Effector memory CD4-positive, alpha-beta T cell (primary cell): ENCODE measurements at regions not wholly inside any gene's neighbourhood (a gene's known extent, or its start where the extent isn't known, plus 50 kb on each side); places are given as distances from the start of the nearest gene placed in this dataset.

ENCODE experiments used
- DNase-seq, 3 donors: peaks; one replicate each; pipeline ENCODE4 v3.0.0-alpha.2; 2020
- H3K27ac ChIP-seq: 2 replicates; pipeline ENCODE4 v1.7.0; 2013; ENCODE audit warnings: mild to moderate bottlenecking, low read length, moderate library complexity; ENCODE audit not compliant: insufficient read depth, poor library complexity, severe bottlenecking
- H3K27me3 ChIP-seq: replicated peaks from 2 replicates; pipeline ENCODE4 v1.7.0; 2013; ENCODE audit warnings: mild to moderate bottlenecking, low read length; ENCODE audit not compliant: insufficient read depth, control insufficient read depth, poor library complexity, severe bottlenecking
- H3K36me3 ChIP-seq: 2 replicates; pipeline ENCODE4 v1.7.0; 2013; ENCODE audit warnings: mild to moderate bottlenecking, low read length, moderate library complexity; ENCODE audit not compliant: control insufficient read depth, insufficient read depth
- H3K4me1 ChIP-seq: 2 replicates; pipeline ENCODE4 v1.7.0; 2013; ENCODE audit warnings: low read length, mild to moderate bottlenecking; ENCODE audit not compliant: control insufficient read depth, insufficient read depth, poor library complexity, severe bottlenecking
- H3K4me3 ChIP-seq: 2 replicates; pipeline ENCODE4 v1.7.0; 2013; ENCODE audit warnings: low read length, low read depth, mild to moderate bottlenecking; ENCODE audit not compliant: insufficient read depth, poor library complexity, severe bottlenecking
- H3K9me3 ChIP-seq: 2 replicates; pipeline ENCODE4 v1.7.0; 2013; ENCODE audit warnings: mild to moderate bottlenecking, low read length, moderate library complexity; ENCODE audit not compliant: control insufficient read depth

DNA sequence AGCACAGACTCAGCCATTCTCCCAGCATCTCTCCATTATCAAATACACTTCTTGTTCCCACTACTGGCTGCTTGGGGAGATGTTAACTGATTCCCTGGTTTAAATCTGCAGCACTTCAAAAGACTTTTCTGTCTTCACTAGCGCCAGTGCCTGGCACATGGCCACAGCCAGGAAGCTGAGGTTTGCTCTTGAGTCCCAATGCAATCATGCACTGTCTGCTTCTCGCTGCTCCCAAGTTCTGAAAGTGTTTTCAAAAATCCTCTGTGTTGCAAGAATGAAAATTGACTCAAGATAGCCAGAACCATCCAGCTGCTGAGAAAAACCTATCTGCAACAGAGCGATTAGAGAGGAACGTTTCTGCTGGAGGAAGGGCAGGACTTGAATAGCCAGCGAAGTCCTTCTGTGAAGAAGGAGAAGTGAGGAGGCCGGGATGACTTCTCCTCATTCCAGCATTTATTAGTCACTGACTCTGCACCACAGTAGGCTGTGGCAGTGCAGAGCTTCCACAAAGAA, 358.4 kb upstream of the NR2F2 start:
- Histone ChIP-seq H3K27me3 (no peaks in the 10 kb centered on the region), H3K9me3 (no peaks in the 10 kb centered on the region), H3K27ac (no peak overlapping the region), H3K4me3 (no peak overlapping the region), H3K4me1 (no peaks in the 10 kb centered on the region), H3K36me3 (no peaks in the 10 kb centered on the region)
- no peak for DNase-seq

- Histone ChIP-seq H3K9me3 (no peaks in the 10 kb centered on the region), H3K4me1 (no peaks in the 10 kb centered on the region), H3K27ac (no peak overlapping the region), H3K36me3 (no peaks in the 10 kb centered on the region), H3K4me3 (no peak overlapping the region), H3K27me3 (no peaks in the 10 kb centered on the region)
- no peak for DNase-seq
These were observed 357.7 kb upstream of the NR2F2 start for GRCh38 chr15:95972812-95973211.

GRCh38 chr15:95973566-95974256, 356.8 kb upstream of the NR2F2 start:
- no peaks in the 10 kb centered on the region for H3K27me3 ChIP-seq
- no peak overlapping the region for H3K27ac ChIP-seq
- no peaks in the 10 kb centered on the region for H3K36me3 ChIP-seq
- no peak overlapping the region for H3K4me3 ChIP-seq
- no peaks in the 10 kb centered on the region for H3K9me3 ChIP-seq
- no peak for DNase-seq
- H3K4me1 ChIP-seq: no peaks in the 10 kb centered on the region

DNA sequence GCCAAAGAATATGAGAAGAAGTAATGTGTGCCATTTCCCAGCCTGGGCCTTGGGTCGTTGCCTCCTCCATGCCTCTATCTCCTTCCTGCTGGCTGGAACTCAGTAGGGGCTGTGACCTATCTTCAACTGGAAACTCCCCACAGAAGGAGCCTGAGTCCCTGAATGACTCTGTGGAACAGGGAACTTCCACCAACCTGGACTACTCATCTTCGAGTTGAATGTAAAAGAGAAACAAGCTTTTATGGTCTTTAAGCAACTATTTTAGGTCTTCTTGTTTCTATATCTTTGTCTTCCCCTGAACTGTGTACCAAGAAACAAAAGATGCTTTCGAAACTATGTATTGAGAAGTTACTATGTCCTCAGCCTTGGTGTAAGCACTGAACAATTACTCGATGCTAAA, 355.3 kb upstream of the NR2F2 start:
- Histone ChIP-seq H3K27ac (no peak overlapping the region), H3K27me3 (no peaks in the 10 kb centered on the region), H3K4me1 (no peaks in the 10 kb centered on the region), H3K4me3 (no peak overlapping the region), H3K36me3 (no peaks in the 10 kb centered on the region), H3K9me3 (no peaks in the 10 kb centered on the region)
- no peak for DNase-seq

- no peak for DNase-seq
- H3K27me3 ChIP-seq: no peaks in the 10 kb centered on the region
- H3K4me3 ChIP-seq: no peak overlapping the region
- no peak overlapping the region for H3K27ac ChIP-seq
- H3K36me3 ChIP-seq: no peaks in the 10 kb centered on the region
- H3K4me1 ChIP-seq: no peaks in the 10 kb centered on the region
- H3K9me3 ChIP-seq: no peaks in the 10 kb centered on the region
These were observed 351.2 kb upstream of the NR2F2 start for GRCh38 chr15:95979286-95979685.

- H3K27ac ChIP-seq: no peak overlapping the region
- no peak for DNase-seq
- H3K4me1 ChIP-seq: no peaks in the 10 kb centered on the region
- no peaks in the 10 kb centered on the region for H3K9me3 ChIP-seq
- no peaks in the 10 kb centered on the region for H3K36me3 ChIP-seq
- H3K27me3 ChIP-seq: no peaks in the 10 kb centered on the region
- no peak overlapping the region for H3K4me3 ChIP-seq
These were observed 349.3 kb upstream of the NR2F2 start for GRCh38 chr15:95981209-95981608.

GRCh38 chr15:95987299-95987698, 343.2 kb upstream of the NR2F2 start:
- H3K27ac ChIP-seq: no peak overlapping the region
- no peak overlapping the region for H3K4me3 ChIP-seq

DNA sequence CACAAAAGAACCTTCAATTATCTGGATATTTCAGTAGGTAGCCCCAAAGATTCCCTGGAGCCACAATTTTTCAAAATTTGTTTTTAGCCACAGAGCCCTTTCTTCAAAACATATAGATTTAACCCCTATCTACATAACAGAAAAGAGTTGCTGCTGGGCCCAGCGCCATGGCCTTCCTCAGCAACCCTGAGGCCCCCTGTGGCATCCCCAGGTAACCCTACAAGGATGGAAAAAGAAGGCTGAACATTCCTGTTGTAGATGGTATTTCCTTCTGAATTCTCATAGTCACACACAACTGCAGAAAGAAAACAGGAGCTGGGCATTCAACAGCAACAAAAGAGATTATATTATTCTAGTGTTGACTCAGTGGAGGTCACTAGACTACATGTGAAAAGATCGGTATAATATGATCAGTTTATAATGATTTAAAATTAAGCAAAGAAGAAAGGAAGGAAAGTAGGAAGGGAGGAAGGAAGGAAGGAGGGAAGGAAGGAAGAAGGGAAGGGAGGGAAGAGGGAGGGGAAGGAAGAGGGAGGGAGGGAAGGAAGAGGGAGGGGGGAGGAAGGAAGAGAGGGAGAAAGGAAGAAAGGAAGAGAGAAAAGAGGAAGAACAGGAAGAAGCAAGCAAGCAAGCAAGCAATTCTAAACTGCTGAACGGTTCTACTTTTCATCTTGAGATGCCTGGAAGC, 342.5 kb upstream of the NR2F2 start:
- no peaks in the 10 kb centered on the region for H3K4me1 ChIP-seq
- DNase-seq: no peak
- H3K9me3 ChIP-seq: no peaks in the 10 kb centered on the region
- no peaks in the 10 kb centered on the region for H3K36me3 ChIP-seq
- no peak overlapping the region for H3K27ac ChIP-seq
- no peak overlapping the region for H3K4me3 ChIP-seq
- no peaks in the 10 kb centered on the region for H3K27me3 ChIP-seq

More at GRCh38 chr15:95987299-95987698, 343.2 kb upstream of the NR2F2 start:
- no peak for DNase-seq
- Histone ChIP-seq H3K27me3 (no peaks in the 10 kb centered on the region), H3K4me1 (no peaks in the 10 kb centered on the region), H3K36me3 (no peaks in the 10 kb centered on the region), H3K9me3 (no peaks in the 10 kb centered on the region)

DNA sequence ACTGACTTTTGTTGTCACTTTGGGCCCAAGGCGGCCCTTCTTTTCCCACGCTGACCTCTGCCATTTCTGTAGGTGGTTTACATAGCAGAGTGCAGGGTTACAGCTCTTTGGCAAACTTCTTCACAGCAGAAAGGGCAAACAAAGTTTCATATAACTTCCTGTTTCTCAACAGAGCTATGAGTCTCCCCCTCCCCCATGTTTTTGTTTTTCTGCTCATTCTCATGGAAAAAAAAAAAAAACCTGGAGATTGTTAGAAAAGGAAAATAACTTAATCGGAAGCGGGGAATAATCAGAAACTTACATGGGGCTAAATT, 342.0 kb upstream of the NR2F2 start:
- H3K4me1 ChIP-seq: no peaks in the 10 kb centered on the region
- H3K36me3 ChIP-seq: no peaks in the 10 kb centered on the region
- DNase-seq: no peak
- no peaks in the 10 kb centered on the region for H3K27me3 ChIP-seq
- no peaks in the 10 kb centered on the region for H3K9me3 ChIP-seq
- H3K4me3 ChIP-seq: no peak overlapping the region
- no peak overlapping the region for H3K27ac ChIP-seq

GRCh38 chr15:95989392-95989791, 341.1 kb upstream of the NR2F2 start:
- H3K27ac ChIP-seq: no peak overlapping the region
- no peak for DNase-seq
- H3K36me3 ChIP-seq: no peaks in the 10 kb centered on the region
- no peaks in the 10 kb centered on the region for H3K9me3 ChIP-seq
- H3K4me1 ChIP-seq: no peaks in the 10 kb centered on the region
- H3K27me3 ChIP-seq: no peaks in the 10 kb centered on the region
- no peak overlapping the region for H3K4me3 ChIP-seq
